Gastrocnemius medialis (tissue), 4 donors: ENCODE measurements at regions not wholly inside any gene's neighbourhood (a gene's known extent, or its start where the extent isn't known, plus 50 kb on each side); places are given as distances from the start of the nearest gene placed in this dataset.

Experiments used
- CTCF ChIP-seq, 5 experiments: fragments of 450-650 bp in 3 of 5; fragments of 200-600 bp in 2 of 5; sonication (generic) in 2 of 5; IDR thresholded peaks in 4 of 5; conservative IDR thresholded peaks in 1 of 5; 1 replicate in 4 of 5; 2 replicates in 1 of 5; pipeline ENCODE4 v1.5.1; 2016 to 2019; ENCODE audit warnings: antibody characterized with exemption in 5 of 5, mild to moderate bottlenecking in 3 of 5, moderate library complexity in 3 of 5
- POLR2A ChIP-seq, 2 donors: fragments of 450-650 bp; IDR thresholded peaks; one replicate each; pipeline ENCODE4 v1.6.1; 2017; ENCODE audit warnings: antibody characterized with exemption in 2 of 2, mild to moderate bottlenecking in 2 of 2, moderate library complexity in 2 of 2

GRCh38 chr3:27034255-27034654 lies 334.9 kb downstream of the NEK10 start:
- no peak for TF ChIP-seq CTCF (IDR thresholded peaks at IDR 0.05 in 4 of 5, conservative IDR thresholded peaks at IDR 0.05 in 1 of 5)
- TF ChIP-seq POLR2A (IDR thresholded peaks at IDR 0.05): no peak
